GM21381 (cell line): ENCODE measurements at regions not wholly inside any gene's neighbourhood (a gene's known extent, or its start where the extent isn't known, plus 50 kb on each side); places are given as distances from the start of the nearest gene placed in this dataset.

Experiments used
- ATAC-seq: cut with Tn5 transposase; IDR thresholded peaks from one replicate; pipeline ENCODE4 v1.9.1; 2021; ENCODE audit warnings: mild to moderate bottlenecking, moderate library complexity; ENCODE audit not compliant: unreplicated experiment

GRCh38 chr17:68749349-68750207, 148.4 kb upstream of the FAM20A start:
- ATAC-seq = no peak

GRCh38 chr17:68748381-68748780, 147.2 kb upstream of the FAM20A start:
- no peak for ATAC-seq

GRCh38 chr17:68740555-68741447, 139.6 kb upstream of the FAM20A start:
- no peak for ATAC-seq

GRCh38 chr17:68737761-68738443, 136.7 kb upstream of the FAM20A start:
- ATAC-seq = no peak

- no peak for ATAC-seq
Measured at GRCh38 chr17:68734931-68735330, 133.8 kb upstream of the FAM20A start.

- no peak for ATAC-seq
Measured at GRCh38 chr17:68734187-68734900, 133.2 kb upstream of the FAM20A start.

- ATAC-seq = no peak
Measured at GRCh38 chr17:68733241-68734176, 132.3 kb upstream of the FAM20A start.

GRCh38 chr17:68732301-68732749, 131.2 kb upstream of the FAM20A start:
- no peak for ATAC-seq

- no peak for ATAC-seq
Measured at GRCh38 chr17:68731465-68731864, 130.3 kb upstream of the FAM20A start.

GRCh38 chr17:68719431-68719830, 118.3 kb upstream of the FAM20A start:
- no peak for ATAC-seq

GRCh38 chr17:68718926-68719325, 117.8 kb upstream of the FAM20A start:
- no peak for ATAC-seq

- ATAC-seq = no peak
Measured at GRCh38 chr17:68718465-68718864, 117.3 kb upstream of the FAM20A start.

- ATAC-seq = no peak
Measured at GRCh38 chr17:68714676-68715075, 113.5 kb upstream of the FAM20A start.

- ATAC-seq = no peak
Measured at GRCh38 chr17:68711858-68712257, 110.7 kb upstream of the FAM20A start.

- no peak for ATAC-seq
Measured at GRCh38 chr17:68710976-68711375, 109.8 kb upstream of the FAM20A start.

- no peak for ATAC-seq
Measured at GRCh38 chr17:68710035-68710780, 109.0 kb upstream of the FAM20A start.

GRCh38 chr17:68709461-68709860, 108.3 kb upstream of the FAM20A start:
- ATAC-seq = no peak

GRCh38 chr17:68707031-68707430, 105.9 kb upstream of the FAM20A start:
- ATAC-seq = no peak
